SU-DHL-6 (cell line): ENCODE measurements at regions not wholly inside any gene's neighbourhood (a gene's known extent, or its start where the extent isn't known, plus 50 kb on each side); places are given as distances from the start of the nearest gene placed in this dataset.

Experiments
- H2AFZ ChIP-seq: fragments of 200-600 bp; sonication (generic); 2 replicates; pipeline ENCODE4 v1.6.1; 2014; ENCODE audit warnings: low read depth, mild to moderate bottlenecking, moderate library complexity, mixed read lengths, antibody characterized with exemption, low read length; ENCODE audit not compliant: severe bottlenecking
- H3F3A ChIP-seq: fragments of 200-600 bp; shearing (Covaris generic); 2 replicates; pipeline ENCODE4 v1.6.0; 2016; ENCODE audit warnings: antibody characterized with exemption, mild to moderate bottlenecking; ENCODE audit not compliant: insufficient read depth
- H3K27ac ChIP-seq: fragments of 200-600 bp; sonication (generic); 2 replicates; pipeline ENCODE4 v1.5.1; 2016; ENCODE audit warnings: low read depth, mild to moderate bottlenecking, low read length, moderate library complexity, mixed read lengths
- H3K27me3 ChIP-seq: fragments of 200-600 bp; sonication (generic), shearing (Covaris generic); 2 replicates; pipeline ENCODE4 v1.6.0; 2014; ENCODE audit warnings: mild to moderate bottlenecking, low read length
- H3K36me3 ChIP-seq: fragments of 200-600 bp; sonication (generic); 2 replicates; pipeline ENCODE4 v1.6.1; 2014; ENCODE audit warnings: mild to moderate bottlenecking, low read length, mixed read lengths
- H3K4me2 ChIP-seq: fragments of 300-600, 200-600 bp; shearing (Covaris generic), sonication (generic); 2 replicates; pipeline ENCODE4 v1.6.0; 2014; ENCODE audit warnings: low read length, low read depth, mild to moderate bottlenecking; ENCODE audit not compliant: poor library complexity, severe bottlenecking
- H3K4me3 ChIP-seq: fragments of 200-600 bp; sonication (generic); 2 replicates; pipeline ENCODE4 v1.5.1; 2014; ENCODE audit warnings: antibody characterized with exemption, low read length, mild to moderate bottlenecking, mixed read lengths; ENCODE audit not compliant: insufficient read depth, poor library complexity, severe bottlenecking
- H3K79me2 ChIP-seq: fragments of 200-600 bp; sonication (generic); 2 replicates; pipeline ENCODE4 v1.6.1; 2014; ENCODE audit warnings: mild to moderate bottlenecking, low read length, moderate library complexity; ENCODE audit not compliant: insufficient read depth
- H3K9ac ChIP-seq: fragments of 200-600 bp; sonication (generic); 2 replicates; pipeline ENCODE4 v1.7.0; 2014; ENCODE audit warnings: mild to moderate bottlenecking, low read length
- H3K9me2 ChIP-seq: fragments of 200-600 bp; sonication (generic); replicated peaks from 2 replicates; pipeline ENCODE4 v1.6.1; 2014; ENCODE audit warnings: low read length; ENCODE audit not compliant: insufficient read depth
- H3K9me3 ChIP-seq: fragments of 200-600 bp; sonication (generic); 2 replicates; pipeline ENCODE4 v1.6.1; 2014; ENCODE audit warnings: low read length, mixed read lengths; ENCODE audit not compliant: insufficient read depth
- H4K20me1 ChIP-seq: fragments of 200-600 bp; sonication (generic); 2 replicates; pipeline ENCODE4 v1.6.1; 2014; ENCODE audit warnings: low read depth, mild to moderate bottlenecking, antibody characterized with exemption, low read length, moderate library complexity, mixed read lengths
- EZH2phosphoT487 ChIP-seq: fragments of 200-600 bp; sonication (generic), shearing (Covaris generic); conservative IDR thresholded peaks from 2 replicates; pipeline ENCODE4 v1.6.1; 2018; ENCODE audit warnings: mild to moderate bottlenecking, antibody characterized with exemption, low read length, moderate library complexity, mixed read lengths
- TF ChIP-seq, protein P1 (sequence below): fragments of 200-600 bp; sonication (generic); IDR thresholded peaks from one replicate; pipeline ENCODE4 v1.5.1; 2017; ENCODE audit warnings: antibody characterized with exemption, mild to moderate bottlenecking, low read length, moderate library complexity; ENCODE audit not compliant: insufficient read depth, poor library complexity, severe bottlenecking

DNA sequence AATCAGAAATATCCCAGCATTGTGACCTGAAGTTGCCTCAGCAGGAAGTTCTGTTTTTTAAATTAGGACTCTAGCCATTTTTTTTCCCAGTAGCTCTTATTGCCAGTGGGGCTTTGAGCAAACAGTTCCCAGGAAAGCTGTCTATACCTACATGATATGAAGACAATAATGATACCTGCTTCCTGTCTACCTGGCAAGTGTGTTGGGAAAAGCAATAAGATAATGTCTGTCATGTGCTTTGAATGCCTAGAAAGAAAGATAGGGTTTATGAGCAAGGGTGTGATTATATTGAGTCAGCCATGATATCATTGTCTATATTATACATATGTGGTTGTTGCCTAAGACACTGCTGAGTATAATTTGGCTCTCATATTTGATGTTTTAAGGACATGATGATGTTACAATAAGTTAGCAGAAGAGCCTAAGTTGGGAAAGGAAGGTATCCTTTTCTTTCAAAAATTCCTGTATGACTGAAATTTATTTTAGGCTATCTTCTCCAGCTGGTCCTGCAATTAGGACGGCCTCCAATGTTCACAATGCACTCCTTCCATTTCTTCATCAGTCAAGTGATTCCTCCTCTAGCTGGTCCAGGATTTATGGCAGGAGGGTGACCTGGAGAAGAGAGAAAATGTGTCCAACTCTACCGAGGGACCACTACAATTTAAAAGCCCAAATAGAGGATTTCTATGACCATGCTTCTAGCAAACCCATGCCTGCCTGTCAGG lies 99.6 kb upstream of the CDC42BPA start:
- Histone ChIP-seq H3K79me2 (no peaks in the 10 kb centered on the region), H3K9me2 (no peaks in the 10 kb centered on the region), H3K4me2 (no peak overlapping the region), H3K36me3 (no peaks in the 10 kb centered on the region), H3K9ac (no peak overlapping the region), H2AFZ (no peak overlapping the region), H3K4me3 (no peak overlapping the region), H4K20me1 (no peaks in the 10 kb centered on the region), H3K27me3 (no peaks in the 10 kb centered on the region), H3K9me3 (no peaks in the 10 kb centered on the region), H3K27ac (no peak overlapping the region), H3F3A (no peaks in the 10 kb centered on the region)
- no peak for TF ChIP-seq EZH2phosphoT487
- TF ChIP-seq, protein P1, sequence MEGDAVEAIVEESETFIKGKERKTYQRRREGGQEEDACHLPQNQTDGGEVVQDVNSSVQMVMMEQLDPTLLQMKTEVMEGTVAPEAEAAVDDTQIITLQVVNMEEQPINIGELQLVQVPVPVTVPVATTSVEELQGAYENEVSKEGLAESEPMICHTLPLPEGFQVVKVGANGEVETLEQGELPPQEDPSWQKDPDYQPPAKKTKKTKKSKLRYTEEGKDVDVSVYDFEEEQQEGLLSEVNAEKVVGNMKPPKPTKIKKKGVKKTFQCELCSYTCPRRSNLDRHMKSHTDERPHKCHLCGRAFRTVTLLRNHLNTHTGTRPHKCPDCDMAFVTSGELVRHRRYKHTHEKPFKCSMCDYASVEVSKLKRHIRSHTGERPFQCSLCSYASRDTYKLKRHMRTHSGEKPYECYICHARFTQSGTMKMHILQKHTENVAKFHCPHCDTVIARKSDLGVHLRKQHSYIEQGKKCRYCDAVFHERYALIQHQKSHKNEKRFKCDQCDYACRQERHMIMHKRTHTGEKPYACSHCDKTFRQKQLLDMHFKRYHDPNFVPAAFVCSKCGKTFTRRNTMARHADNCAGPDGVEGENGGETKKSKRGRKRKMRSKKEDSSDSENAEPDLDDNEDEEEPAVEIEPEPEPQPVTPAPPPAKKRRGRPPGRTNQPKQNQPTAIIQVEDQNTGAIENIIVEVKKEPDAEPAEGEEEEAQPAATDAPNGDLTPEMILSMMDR: no peak

DNA sequence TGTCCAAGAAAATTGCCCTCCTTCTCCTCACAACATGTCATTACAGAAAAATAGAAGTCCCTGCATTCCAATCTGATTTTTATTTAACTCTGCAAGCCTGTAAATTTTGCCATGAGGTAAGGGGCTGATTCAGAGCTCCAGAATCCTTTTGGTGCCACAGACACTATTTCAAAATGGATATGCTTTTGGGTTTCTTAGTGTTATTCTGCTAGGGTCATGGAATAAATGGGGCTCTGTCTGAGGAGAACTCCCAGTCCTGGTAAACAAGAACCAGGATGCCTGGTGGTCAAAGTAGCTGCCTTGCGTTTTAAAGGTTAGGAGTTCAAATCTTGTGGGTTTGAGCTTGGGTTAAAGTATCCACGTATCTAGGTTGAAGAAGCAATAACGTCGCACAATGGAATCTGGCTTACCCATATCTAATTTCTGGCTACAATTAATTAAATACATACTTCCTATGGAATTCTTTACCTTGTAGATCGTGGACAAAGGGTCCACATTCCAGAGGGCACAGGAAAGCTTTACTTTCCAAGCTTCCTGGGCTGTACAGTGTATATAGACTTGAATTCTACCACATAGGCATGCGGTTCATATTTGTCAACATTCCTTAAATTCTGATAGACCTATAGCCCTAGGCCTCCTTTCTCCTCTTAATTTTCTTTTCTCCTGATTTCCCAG lies 98.0 kb upstream of the CDC42BPA start:
- Histone ChIP-seq H3K27ac (no peak overlapping the region), H3K36me3 (no peaks in the 10 kb centered on the region), H3K27me3 (no peaks in the 10 kb centered on the region), H3K4me3 (no peak overlapping the region), H2AFZ (no peak overlapping the region), H3K9ac (no peak overlapping the region), H3K9me2 (no peaks in the 10 kb centered on the region), H4K20me1 (no peaks in the 10 kb centered on the region), H3K79me2 (no peaks in the 10 kb centered on the region), H3K9me3 (no peaks in the 10 kb centered on the region), H3F3A (no peaks in the 10 kb centered on the region), H3K4me2 (no peak overlapping the region)
- TF ChIP-seq, protein P1: no peak
- no peak for TF ChIP-seq EZH2phosphoT487

DNA sequence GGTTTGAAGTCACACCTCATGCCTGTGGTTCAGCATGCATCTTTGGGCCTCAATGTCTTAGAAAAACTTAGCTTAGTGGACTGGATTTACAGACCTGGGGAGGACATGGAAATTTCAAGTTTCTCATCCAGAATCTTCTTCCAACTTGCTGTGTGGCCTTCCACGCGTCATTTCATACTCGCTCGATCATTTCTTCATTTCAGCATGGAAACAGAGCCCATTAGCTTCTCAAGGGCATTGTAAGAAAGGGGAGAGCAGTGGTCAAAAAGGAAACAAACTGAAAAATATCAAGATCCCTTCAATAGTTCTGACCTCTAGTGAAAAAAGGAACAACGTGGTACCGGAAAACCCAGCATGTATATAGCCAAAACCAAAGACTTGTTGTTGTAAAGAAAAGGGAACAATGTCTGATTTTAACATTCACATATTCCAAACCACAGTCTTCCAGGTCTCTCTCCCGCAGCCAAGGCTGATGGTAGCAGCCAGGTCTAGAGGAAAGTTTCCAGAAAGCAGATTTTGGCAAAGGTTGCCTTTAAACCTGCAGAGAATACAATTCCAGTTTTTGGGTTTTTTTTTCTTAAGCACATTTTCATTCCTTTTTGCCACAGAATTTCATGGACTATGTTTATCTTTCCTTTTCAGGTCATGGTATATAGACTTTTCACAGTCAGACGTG lies 97.0 kb upstream of the CDC42BPA start:
- H3K27ac ChIP-seq: no peak overlapping the region
- H3F3A ChIP-seq: no peaks in the 10 kb centered on the region
- H3K79me2 ChIP-seq: no peaks in the 10 kb centered on the region
- no peaks in the 10 kb centered on the region for H3K36me3 ChIP-seq
- no peaks in the 10 kb centered on the region for H3K9me3 ChIP-seq
- no peaks in the 10 kb centered on the region for H4K20me1 ChIP-seq
- H3K9ac ChIP-seq: no peak overlapping the region
- H3K9me2 ChIP-seq: no peaks in the 10 kb centered on the region
- H3K27me3 ChIP-seq: no peaks in the 10 kb centered on the region
- TF ChIP-seq, protein P1: no peak
- H3K4me2 ChIP-seq: no peak overlapping the region
- no peak overlapping the region for H3K4me3 ChIP-seq
- H2AFZ ChIP-seq: no peak overlapping the region
